NCI-H2029 (cell line): ENCODE measurements at regions not wholly inside any gene's neighbourhood (a gene's known extent, or its start where the extent isn't known, plus 50 kb on each side); places are given as distances from the start of the nearest gene placed in this dataset.
"Not testable (repeated sequence)": the region's sequence is repeated elsewhere in the genome, so short reads cannot be mapped to it uniquely, and the experiment has no call there.

ENCODE experiments used
- DNase-seq: peaks from one replicate; lab custom pipeline; 2025; lab: John Stamatoyannopoulos, UW

- DNase-seq = no peak
Measured at GRCh38 chr12:47481041-47481440, 224.8 kb downstream of the RPAP3 start.

GRCh38 chr12:47478426-47478825, 227.4 kb downstream of the RPAP3 start:
- no peak for DNase-seq

DNA sequence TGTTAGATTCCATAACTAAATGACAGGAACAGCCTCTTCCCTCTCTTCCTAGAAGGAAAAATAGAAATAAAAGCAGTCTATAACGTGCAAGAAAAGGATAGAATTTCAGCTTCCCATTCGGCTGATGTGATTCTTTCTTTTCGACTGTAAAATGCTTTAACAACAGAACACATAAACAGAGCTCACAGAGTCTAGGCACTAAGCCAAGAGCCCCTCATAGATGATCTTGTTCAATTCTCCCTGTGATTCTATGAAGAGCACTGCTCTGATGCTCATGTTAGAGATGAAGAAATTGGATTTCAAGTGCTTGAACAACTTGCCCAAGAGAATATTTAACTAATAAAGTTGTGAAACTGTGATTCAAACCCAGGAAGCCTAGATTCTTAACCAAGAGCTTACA, 232.7 kb downstream of the RPAP3 start:
- DNase-seq = no peak

- not testable (repeated sequence) for DNase-seq
Measured at GRCh38 chr12:47470349-47470748, 235.5 kb downstream of the RPAP3 start.

DNA sequence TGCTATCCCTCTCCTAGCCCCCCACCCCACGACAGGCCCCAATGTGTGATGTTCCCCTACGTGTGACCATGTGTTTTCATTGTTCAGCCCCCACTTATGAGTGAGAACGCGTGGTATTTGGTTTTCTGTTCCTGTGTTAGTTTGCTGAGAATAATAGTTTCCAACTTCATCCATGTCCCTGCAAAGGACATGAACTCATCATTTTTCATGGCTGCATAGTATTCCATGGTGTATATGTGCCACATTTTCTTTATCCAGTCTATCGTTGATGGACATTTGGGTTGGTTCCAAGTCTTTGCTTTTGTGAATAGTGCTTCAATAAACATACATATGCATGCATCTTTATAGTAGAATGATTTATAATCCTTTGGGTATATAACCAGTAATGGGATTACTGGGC, 241.9 kb downstream of the RPAP3 start:
- not testable (repeated sequence) for DNase-seq

GRCh38 chr12:47458279-47458678, 247.6 kb downstream of the RPAP3 start:
- no peak for DNase-seq

- DNase-seq = no peak
Measured at GRCh38 chr12:47449797-47450196, 256.0 kb downstream of the RPAP3 start.

GRCh38 chr12:47442310-47442709, 263.5 kb downstream of the RPAP3 start:
- DNase-seq = no peak

- no peak for DNase-seq
Measured at GRCh38 chr12:47441490-47441889, 264.3 kb downstream of the RPAP3 start.

DNA sequence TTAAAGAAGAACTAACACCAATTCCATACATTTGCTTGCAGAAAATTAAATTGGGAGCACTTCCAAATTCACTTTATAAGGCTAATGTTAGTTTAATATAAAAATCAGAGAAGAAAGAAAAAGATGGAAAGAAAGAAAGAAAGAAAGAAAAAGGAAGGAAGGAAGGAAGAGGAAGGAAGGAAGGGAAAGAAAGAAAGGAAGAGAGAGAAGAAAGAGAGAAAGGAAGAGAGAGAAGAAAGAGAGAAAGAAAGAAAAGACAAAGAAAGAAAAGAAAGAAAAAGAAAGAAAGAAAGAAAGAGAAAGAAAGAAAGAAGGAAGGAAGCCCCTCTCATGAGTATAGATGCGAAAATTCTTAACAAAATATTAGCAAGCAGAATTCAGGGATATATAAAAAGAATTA, 267.7 kb downstream of the RPAP3 start:
- DNase-seq = no peak

GRCh38 chr12:47437570-47437969, 268.3 kb downstream of the RPAP3 start:
- DNase-seq = no peak

- DNase-seq = no peak
Measured at GRCh38 chr12:47433876-47434275, 272.0 kb downstream of the RPAP3 start.

DNA sequence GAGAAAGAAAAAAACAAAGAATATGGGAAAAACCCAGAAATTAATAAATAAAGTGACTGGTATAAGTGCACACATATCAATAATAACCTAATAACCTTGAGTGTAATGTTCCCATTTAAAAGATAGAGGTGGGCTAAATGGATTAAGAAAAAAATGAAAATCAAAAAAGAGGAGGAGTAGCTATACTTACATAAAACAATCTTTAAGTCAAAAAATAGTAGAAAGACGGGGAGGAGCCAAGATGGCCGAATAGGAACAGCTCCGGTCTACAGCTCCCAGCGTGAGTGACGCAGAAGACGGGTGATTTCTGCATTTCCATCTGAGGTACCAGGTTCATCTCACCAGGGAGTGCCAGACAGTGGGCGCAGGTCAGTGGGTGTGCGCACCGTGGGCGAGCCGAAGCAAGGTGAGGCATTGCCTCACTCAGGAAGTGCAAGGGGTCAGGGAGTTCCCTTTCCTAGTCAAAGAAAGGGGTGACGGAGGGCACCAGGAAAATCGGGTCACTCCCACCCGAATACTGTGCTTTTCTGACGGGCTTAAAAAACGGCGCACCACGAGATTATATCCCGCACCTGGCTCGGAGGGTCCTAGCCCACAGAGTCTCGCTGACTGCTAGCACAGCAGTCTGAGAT, 279.0 kb downstream of the RPAP3 start:
- DNase-seq = not testable (repeated sequence)

DNA sequence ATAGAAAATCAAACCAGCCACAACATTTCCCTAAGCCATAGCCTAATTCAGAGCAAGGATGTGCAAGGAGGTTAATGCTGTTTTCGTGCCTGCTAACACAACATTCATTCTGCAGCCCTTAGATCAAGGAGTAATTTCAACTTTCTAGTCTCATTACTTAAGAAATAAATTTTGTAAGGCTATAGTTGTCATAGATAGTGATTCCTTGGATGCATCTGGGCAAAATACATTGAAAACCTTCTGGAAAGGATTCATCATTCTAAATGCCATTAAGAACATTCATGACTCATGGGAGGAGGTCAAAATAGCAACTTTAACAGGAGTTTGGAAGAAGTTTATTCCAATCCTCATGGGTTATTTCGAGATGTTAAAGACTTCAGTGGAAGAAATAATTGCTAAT, 283.2 kb downstream of the RPAP3 start:
- DNase-seq = no peak

GRCh38 chr12:47419497-47419896, 286.3 kb downstream of the RPAP3 start:
- DNase-seq = no peak

DNA sequence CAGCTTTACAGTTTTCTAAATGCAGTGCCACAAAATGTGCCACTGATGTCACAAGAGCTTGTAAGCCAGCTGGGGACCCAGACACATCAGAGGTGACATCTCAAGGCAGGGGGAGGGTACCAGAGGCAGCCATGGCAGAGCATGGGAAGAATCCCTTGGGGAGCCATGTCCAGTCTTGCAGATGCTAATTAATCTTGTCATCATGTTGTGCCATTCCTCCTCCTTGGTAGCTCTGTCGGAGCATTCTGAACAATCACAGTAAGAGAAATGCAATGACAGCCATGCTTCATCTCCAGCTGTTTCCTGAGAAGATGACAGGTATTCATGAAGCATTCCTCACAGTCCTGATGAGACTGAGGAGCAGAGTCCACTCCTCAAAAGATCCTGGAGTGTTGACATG, 287.9 kb downstream of the RPAP3 start:
- no peak for DNase-seq

- no peak for DNase-seq
Measured at GRCh38 chr12:47417121-47417520, 288.7 kb downstream of the RPAP3 start.

GRCh38 chr12:47415054-47415453, 290.8 kb downstream of the RPAP3 start:
- DNase-seq = no peak

DNA sequence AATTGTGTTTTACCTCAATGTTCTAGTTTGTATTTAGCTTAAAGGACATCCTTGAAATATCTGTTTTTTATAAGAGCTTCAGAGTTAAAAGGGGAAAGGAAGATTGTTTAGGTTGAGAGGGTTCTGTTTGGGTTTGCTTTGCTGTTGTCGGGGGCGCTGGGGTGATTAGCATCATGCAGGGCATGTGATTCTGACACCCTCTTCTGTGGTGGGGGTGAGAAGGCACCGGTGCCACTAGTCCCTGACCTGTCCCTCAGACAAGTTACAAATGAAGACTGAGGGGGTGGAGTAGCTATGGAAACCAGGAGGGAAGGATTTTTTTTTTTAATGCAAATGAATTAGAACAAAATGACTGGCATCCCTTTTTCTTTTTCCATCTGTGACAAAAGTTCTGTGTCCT, 291.3 kb downstream of the RPAP3 start:
- DNase-seq = no peak

DNA sequence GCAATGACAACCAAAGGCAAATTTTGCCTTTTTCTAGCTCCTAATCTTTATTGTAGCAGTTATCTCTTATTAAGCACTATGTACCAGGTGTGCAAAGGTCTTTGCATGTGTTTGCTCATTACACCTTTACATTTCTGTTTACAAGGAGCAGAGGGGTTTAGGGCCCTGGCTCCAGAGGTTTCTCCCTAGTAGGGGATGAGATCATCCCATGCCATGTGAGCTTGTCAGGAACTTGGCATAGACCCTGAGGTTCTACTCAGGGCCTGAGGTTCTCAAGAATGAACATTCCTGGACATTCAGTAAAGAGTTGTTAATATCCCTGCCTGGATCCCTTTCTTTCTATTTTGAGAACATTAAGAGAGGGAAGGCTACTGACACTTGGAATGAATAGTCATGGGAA, 292.0 kb downstream of the RPAP3 start:
- DNase-seq = no peak

DNA sequence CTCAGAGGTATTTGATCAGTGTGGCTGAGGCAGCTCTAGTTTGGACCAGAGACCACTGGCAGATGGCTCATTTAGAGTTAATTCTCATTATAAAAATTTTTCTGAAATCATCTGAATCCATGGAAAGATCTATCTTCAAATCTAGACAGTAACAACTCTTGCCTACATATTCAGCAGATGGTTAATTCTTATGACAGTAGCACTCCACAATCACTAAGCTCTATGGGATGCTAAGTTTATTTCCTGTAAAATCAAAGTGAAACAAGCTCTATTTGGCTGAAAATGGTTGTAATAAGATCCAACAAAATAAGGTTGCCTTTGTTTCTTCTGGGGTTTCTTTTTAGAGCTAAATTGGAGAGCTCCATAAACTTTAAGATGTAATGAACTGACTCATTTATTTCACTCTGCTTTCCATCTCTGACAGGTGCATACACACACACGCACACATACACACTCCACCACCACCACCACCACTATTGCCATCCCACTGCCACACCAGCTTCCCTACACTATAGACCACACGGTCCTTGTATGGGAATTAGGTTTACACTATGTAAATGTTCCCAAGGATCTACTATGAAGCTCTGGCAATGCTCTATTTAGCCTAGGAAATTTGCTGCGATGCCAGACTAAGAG, 293.1 kb downstream of the RPAP3 start:
- no peak for DNase-seq

- no peak for DNase-seq
Measured at GRCh38 chr12:47411966-47412365, 293.9 kb downstream of the RPAP3 start.

GRCh38 chr12:47410862-47411261, 295.0 kb downstream of the RPAP3 start:
- DNase-seq = no peak

- no peak for DNase-seq
Measured at GRCh38 chr12:47410383-47410782, 295.4 kb downstream of the RPAP3 start.
